ENCODE measurements at regions not wholly inside any gene's neighbourhood (a gene's known extent, or its start where the extent isn't known, plus 50 kb on each side); places are given as distances from the start of the nearest gene placed in this dataset.
A peak's percentile ranks its signal among the peaks of the same experiment; 100 is the strongest.

DNA sequence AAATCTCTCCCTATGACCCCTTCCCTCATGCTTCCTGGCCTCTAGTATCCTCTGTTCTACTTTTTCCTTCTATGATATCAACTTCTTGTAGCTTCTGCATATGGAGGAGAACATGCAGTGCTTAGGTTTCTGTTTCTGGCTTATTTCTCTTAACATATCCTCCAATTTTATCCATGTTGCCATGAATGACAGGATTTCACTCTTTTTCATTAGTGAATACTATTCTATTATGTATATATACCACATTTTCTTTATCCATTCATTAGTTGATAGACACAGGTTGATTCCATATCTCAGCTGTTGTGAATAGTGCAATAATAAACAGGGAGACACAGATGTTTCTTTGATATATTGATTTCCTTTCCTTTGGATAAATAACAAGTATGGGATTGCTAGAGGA, 123.3 kb upstream of the SESN3 start:
- Histone ChIP-seq H3K36me3 (ENCODE audit: control insufficient read depth in 2 of 2, insufficient read depth in 2 of 2, low read length in 2 of 2) (no peaks in the 10 kb centered on the region), H3K27me3 (ENCODE audit: control insufficient read depth in 1 of 2, insufficient read depth in 2 of 2, low read length in 2 of 2) (no peaks in the 10 kb centered on the region), H3K27ac (ENCODE audit: low read length) (no peak overlapping the region), H3K9ac (ENCODE audit: low read length in 2 of 2) (no peak overlapping the region), H3K9me3 (ENCODE audit: control insufficient read depth in 2 of 2, low read length in 2 of 2) (no peaks in the 10 kb centered on the region), H3K4me1 (ENCODE audit: control insufficient read depth, insufficient read depth, low read length) (peaks cover 4% of the 10 kb centered on the region), H3K4me3 (ENCODE audit: low read length in 2 of 2) (no peak overlapping the region)

DNA sequence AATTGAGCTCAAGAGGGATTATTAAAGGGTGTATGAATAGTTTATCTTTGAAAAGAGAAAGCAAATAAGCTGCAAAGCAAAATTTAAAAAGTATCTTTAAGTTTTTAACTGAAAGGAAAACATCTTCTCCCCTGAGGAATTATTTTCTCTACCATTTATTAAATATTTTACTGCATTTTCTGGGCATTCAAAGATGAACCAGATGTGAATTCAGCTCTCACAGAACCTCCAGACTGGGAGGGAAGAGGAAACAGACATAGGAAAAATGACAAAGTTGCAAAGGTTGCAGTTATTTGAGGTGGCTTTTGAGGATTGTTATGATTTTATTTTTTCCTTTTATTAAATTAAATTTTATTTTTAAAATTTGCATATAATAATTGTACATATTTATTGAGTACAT, 122.7 kb upstream of the SESN3 start:
- Histone ChIP-seq H3K4me1 (ENCODE audit: control insufficient read depth, insufficient read depth, low read length) (no peaks in the 10 kb centered on the region), H3K9me3 (ENCODE audit: control insufficient read depth in 2 of 2, low read length in 2 of 2) (no peaks in the 10 kb centered on the region), H3K4me3 (ENCODE audit: low read length in 2 of 2) (no peak overlapping the region), H3K27me3 (ENCODE audit: control insufficient read depth in 1 of 2, insufficient read depth in 2 of 2, low read length in 2 of 2) (no peaks in the 10 kb centered on the region), H3K36me3 (ENCODE audit: control insufficient read depth in 2 of 2, insufficient read depth in 2 of 2, low read length in 2 of 2) (no peaks in the 10 kb centered on the region), H3K27ac (ENCODE audit: low read length) (no peak overlapping the region), H3K9ac (ENCODE audit: low read length in 2 of 2) (no peak overlapping the region)

DNA sequence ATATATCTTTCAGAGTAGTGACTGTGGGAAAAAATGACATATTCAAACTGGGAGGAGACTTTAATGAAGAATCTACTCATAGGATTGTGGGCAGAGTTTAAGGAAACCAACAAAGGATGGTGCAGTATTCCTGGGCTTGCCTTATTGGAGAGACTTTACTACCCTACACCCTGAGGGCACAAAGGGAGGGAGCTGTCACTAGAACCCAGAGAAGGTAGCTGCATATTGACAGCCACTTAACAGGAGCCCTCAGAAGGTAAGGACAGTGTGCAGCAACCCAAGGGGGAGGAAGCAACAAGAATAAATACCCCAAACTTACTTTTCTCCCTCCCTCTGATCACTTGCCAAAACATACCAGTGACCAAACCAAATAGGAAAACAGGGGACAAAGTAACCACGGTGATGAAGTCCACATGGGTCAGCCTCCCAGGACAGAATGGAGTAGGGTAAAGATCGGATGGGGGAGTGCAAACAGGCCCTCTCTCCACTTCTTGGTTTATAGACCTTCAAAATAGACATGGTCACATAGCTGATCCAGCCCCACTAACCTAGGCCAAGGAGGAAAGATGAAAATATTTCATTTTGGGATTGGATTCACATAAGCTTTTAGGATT, 121.8 kb upstream of the SESN3 start:
- Histone ChIP-seq H3K4me3 (ENCODE audit: low read length in 2 of 2) (no peak overlapping the region), H3K27me3 (ENCODE audit: control insufficient read depth in 1 of 2, insufficient read depth in 2 of 2, low read length in 2 of 2) (no peaks in the 10 kb centered on the region), H3K36me3 (ENCODE audit: control insufficient read depth in 2 of 2, insufficient read depth in 2 of 2, low read length in 2 of 2) (no peaks in the 10 kb centered on the region)

DNA sequence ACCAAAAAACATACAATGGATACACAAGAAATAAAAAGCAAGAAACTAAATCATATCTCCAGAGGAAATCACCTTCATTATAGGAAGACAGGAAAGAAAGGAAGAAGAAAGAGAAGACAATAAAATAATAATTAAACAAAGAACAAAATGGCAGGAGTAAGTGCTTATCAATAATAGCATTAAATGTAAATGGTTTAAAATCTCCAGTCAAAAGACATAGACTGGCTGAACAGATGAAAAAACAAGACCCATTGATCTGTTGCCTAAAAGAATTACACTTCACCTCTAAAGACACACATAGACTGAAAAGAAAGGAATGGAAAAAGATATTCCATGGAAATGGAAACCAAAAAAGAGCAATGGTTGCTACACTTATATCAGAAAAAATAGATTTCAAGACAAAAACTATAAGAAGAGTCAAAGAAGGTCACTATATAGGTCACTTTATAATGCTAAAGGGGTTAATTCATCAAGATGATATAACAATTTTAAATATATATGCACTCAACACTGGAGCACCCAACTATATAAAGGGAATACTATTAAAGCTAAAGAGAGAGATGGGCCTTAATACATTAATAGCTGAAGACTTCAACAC, 118.4 kb upstream of the SESN3 start:
- no peaks in the 10 kb centered on the region for H3K9me3 ChIP-seq (ENCODE audit: control insufficient read depth in 2 of 2, low read length in 2 of 2)
- no peak overlapping the region for H3K4me3 ChIP-seq (ENCODE audit: low read length in 2 of 2)
- H3K9ac ChIP-seq (ENCODE audit: low read length in 2 of 2) = no peak overlapping the region
- H3K36me3 ChIP-seq (ENCODE audit: control insufficient read depth in 2 of 2, insufficient read depth in 2 of 2, low read length in 2 of 2) = no peaks in the 10 kb centered on the region
- no peaks in the 10 kb centered on the region for H3K27me3 ChIP-seq (ENCODE audit: control insufficient read depth in 1 of 2, insufficient read depth in 2 of 2, low read length in 2 of 2)
- no peak overlapping the region for H3K27ac ChIP-seq (ENCODE audit: low read length)
- no peaks in the 10 kb centered on the region for H3K4me1 ChIP-seq (ENCODE audit: control insufficient read depth, insufficient read depth, low read length)

More for the DNA sequence above, 121.8 kb upstream of the SESN3 start:
- Histone ChIP-seq H3K27ac (ENCODE audit: low read length) (no peak overlapping the region), H3K4me1 (ENCODE audit: control insufficient read depth, insufficient read depth, low read length) (no peaks in the 10 kb centered on the region), H3K9me3 (ENCODE audit: control insufficient read depth in 2 of 2, low read length in 2 of 2) (no peaks in the 10 kb centered on the region), H3K9ac (ENCODE audit: low read length in 2 of 2) (no peak overlapping the region)

DNA sequence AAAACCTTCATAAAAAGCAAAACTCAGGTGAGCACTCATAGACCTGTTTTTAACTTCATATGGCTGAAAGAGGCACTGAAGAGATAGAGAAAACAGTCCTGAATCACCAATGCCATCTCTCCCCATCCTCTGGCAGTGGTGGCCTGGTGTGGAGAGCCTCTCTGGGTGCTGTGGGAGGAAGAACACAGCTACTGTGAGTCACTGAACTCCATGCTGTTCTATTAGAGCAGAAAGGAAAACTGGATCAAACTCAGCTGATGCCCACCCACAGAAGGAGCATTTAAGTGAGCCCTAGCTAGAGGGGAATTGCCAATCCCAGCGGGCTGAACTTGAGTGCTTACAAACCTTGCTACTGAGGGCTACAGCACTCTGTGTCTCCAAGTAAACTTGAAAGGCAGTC, 115.3 kb upstream of the SESN3 start:
- H3K27ac ChIP-seq (ENCODE audit: low read length) = no peak overlapping the region
- H3K4me3 ChIP-seq (ENCODE audit: low read length in 2 of 2) = no peak overlapping the region
- H3K4me1 ChIP-seq (ENCODE audit: control insufficient read depth, insufficient read depth, low read length) = no peaks in the 10 kb centered on the region

DNA sequence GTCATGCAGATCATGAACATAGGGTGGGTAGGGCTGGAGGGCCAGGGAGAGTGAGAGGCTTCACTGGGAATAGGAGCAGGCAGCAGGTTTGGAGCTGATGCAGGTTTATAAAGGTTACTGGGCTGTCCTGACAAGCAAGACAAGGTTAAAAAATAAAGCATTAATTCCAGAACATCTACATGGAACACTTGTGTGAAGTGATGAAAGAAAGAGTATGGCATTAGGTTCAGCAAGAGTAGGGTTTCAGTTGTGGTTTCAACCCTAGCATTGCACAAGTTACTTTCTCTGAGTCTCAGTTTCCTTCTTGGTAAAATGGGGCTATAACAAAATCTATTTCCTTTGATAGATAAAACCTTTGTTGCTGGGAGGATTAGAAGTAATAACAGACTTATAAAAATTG, 114.6 kb upstream of the SESN3 start:
- H3K27ac ChIP-seq (ENCODE audit: low read length) = no peak overlapping the region
- no peaks in the 10 kb centered on the region for H3K27me3 ChIP-seq (ENCODE audit: control insufficient read depth in 1 of 2, insufficient read depth in 2 of 2, low read length in 2 of 2)
- H3K4me1 ChIP-seq (ENCODE audit: control insufficient read depth, insufficient read depth, low read length) = no peaks in the 10 kb centered on the region
- no peaks in the 10 kb centered on the region for H3K9me3 ChIP-seq (ENCODE audit: control insufficient read depth in 2 of 2, low read length in 2 of 2)
- no peak overlapping the region for H3K9ac ChIP-seq (ENCODE audit: low read length in 2 of 2)
- H3K36me3 ChIP-seq (ENCODE audit: control insufficient read depth in 2 of 2, insufficient read depth in 2 of 2, low read length in 2 of 2) = no peaks in the 10 kb centered on the region
- no peak overlapping the region for H3K4me3 ChIP-seq (ENCODE audit: low read length in 2 of 2)

More for the DNA sequence above, 115.3 kb upstream of the SESN3 start:
- no peak overlapping the region for H3K9ac ChIP-seq (ENCODE audit: low read length in 2 of 2)
- no peaks in the 10 kb centered on the region for H3K36me3 ChIP-seq (ENCODE audit: control insufficient read depth in 2 of 2, insufficient read depth in 2 of 2, low read length in 2 of 2)
- no peaks in the 10 kb centered on the region for H3K9me3 ChIP-seq (ENCODE audit: control insufficient read depth in 2 of 2, low read length in 2 of 2)
- H3K27me3 ChIP-seq (ENCODE audit: control insufficient read depth in 1 of 2, insufficient read depth in 2 of 2, low read length in 2 of 2) = no peaks in the 10 kb centered on the region

DNA sequence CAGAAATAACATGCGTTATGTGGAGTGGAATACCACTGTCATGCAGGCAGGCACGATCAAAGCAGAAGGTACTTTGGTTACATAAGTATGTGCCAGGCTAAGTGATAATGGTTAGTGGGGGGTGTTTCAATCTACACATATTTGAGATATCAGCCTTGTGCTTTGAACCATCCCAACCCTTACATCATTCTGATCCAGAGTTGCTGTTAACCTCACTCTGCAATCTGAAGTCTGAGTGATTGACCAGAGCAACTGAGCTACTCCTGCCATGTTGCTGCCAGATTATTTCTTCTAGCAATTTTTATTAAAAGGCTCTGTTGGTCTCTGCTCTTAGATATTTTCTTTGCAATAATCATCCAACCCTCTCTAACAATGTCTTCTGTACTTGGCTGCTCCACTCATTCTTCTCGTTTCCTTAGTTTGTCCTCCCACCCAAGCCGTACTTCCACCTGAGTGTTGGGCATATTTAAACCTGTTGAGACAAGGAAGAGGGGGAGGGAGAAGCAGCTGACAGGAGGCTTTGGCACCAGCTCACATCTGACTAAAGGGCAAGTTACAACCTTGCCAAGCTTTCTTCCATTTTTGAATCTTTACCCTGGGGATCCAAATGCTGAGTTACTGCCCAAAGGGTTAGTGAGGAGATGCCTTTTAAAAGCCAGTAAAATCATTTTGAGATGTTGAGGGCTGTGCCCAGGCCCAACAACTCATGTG, 114.1 kb upstream of the SESN3 start:
- Histone ChIP-seq H3K27ac (ENCODE audit: low read length) (no peak overlapping the region), H3K9ac (ENCODE audit: low read length in 2 of 2) (no peak overlapping the region), H3K36me3 (ENCODE audit: control insufficient read depth in 2 of 2, insufficient read depth in 2 of 2, low read length in 2 of 2) (no peaks in the 10 kb centered on the region), H3K4me3 (ENCODE audit: low read length in 2 of 2) (no peak overlapping the region), H3K9me3 (ENCODE audit: control insufficient read depth in 2 of 2, low read length in 2 of 2) (no peaks in the 10 kb centered on the region), H3K4me1 (ENCODE audit: control insufficient read depth, insufficient read depth, low read length) (no peaks in the 10 kb centered on the region), H3K27me3 (ENCODE audit: control insufficient read depth in 1 of 2, insufficient read depth in 2 of 2, low read length in 2 of 2) (no peaks in the 10 kb centered on the region)

DNA sequence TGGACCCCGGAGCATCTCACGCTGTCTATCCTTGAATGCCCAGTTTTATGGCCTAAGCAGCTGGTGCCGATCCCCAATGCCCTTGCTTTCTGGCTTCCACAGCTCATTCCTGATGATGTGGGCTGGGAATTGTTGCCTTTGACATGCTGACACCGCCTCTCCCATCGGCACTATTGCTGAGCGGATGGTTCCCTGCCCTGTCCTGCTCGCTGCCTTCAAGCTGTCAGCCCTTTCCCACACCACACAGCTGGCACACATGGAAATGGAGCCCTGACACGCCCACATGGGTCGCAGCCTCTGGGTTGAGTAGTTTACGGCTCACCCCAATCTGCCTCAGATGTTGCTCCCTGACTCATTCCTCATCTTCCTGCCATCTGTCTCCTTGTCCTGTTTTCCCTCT, 110.2 kb upstream of the SESN3 start:
- H3K4me1 ChIP-seq (ENCODE audit: control insufficient read depth, insufficient read depth, low read length) = peaks cover 30% of the 10 kb centered on the region
- no peaks in the 10 kb centered on the region for H3K9me3 ChIP-seq (ENCODE audit: control insufficient read depth in 2 of 2, low read length in 2 of 2)
- no peak overlapping the region for H3K4me3 ChIP-seq (ENCODE audit: low read length in 2 of 2)
- H3K27me3 ChIP-seq (ENCODE audit: control insufficient read depth in 1 of 2, insufficient read depth in 2 of 2, low read length in 2 of 2) = no peaks in the 10 kb centered on the region
- H3K36me3 ChIP-seq (ENCODE audit: control insufficient read depth in 2 of 2, insufficient read depth in 2 of 2, low read length in 2 of 2) = no peaks in the 10 kb centered on the region
- H3K9ac ChIP-seq (ENCODE audit: low read length in 2 of 2) = no peak overlapping the region
- H3K27ac ChIP-seq (ENCODE audit: low read length) = peak overlapping the region; percentile 12

DNA sequence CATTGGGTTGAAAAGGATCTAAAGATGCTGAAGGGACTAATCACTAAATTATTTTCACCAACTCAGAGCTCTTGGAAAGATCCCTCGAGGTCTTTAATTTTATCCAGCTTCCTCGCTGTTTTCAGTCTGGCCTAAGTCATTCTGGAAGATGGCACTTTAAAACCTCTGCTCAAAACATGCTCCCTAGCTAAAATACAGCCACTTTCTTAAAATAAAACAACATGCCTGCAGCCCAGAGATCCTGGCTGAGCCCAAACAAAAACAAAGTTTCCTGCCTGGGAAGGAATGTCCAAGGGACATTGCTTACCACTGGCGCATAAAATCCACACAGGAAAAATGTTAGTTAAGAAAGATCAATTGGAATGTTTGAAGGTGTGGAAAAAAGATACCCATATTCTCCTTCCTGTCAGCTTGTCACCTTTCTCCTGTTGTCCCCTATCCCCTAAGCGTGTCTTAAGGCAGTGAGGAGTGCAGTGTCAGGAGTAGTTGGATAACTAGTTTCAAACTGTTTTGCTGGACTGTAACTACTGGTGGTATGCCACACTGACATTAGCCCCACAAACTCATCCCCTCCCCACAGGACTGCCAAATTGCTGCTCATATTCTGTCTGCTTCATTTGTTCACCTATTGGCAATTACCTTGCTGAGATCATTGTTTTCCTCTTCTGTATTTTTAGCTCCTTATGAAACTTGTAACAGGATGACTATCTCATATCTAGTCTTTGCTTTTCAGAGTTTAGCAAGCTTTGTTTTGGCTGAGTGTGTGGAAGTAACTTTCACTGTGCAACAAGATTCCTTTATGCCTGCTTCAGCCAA, 108.3 kb upstream of the SESN3 start:
- Histone ChIP-seq H3K9me3 (ENCODE audit: control insufficient read depth in 2 of 2, low read length in 2 of 2) (no peaks in the 10 kb centered on the region), H3K4me1 (ENCODE audit: control insufficient read depth, insufficient read depth, low read length) (peaks cover 30% of the 10 kb centered on the region), H3K27ac (ENCODE audit: low read length) (peak overlapping the region; percentile 89), H3K36me3 (ENCODE audit: control insufficient read depth in 2 of 2, insufficient read depth in 2 of 2, low read length in 2 of 2) (no peaks in the 10 kb centered on the region), H3K4me3 (ENCODE audit: low read length in 2 of 2) (peak overlapping the region in 1 of 2 donors; percentile 36), H3K27me3 (ENCODE audit: control insufficient read depth in 1 of 2, insufficient read depth in 2 of 2, low read length in 2 of 2) (no peaks in the 10 kb centered on the region), H3K9ac (ENCODE audit: low read length in 2 of 2) (no peak overlapping the region)

DNA sequence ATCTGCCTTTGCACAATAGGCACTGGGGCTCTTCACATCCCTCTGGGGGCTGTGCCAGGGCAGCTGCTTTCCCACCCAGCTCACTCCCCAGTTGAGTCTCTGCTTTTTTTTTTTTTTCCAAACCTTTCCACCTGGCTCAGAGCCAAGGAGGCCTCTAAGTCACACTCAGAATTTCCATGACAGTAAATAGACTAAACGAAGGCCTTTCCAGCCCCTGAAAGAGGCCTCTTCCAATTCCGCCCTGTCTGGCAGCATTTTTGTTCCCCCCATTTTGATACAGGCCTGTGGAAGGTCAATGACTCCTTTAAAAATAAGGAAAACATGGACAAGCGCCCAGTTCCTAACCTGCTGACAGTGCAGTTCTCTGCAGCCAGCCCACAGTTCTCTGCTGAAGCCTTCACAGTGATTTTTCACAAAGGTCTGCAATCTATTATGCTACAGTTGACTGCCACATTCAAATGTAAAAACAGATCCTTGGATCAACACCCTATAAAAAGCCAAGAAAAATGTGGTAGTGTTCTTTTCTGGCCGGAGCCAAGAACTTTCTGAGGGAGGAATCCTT, 107.5 kb upstream of the SESN3 start:
- Histone ChIP-seq H3K4me1 (ENCODE audit: control insufficient read depth, insufficient read depth, low read length) (peaks cover 30% of the 10 kb centered on the region), H3K27me3 (ENCODE audit: control insufficient read depth in 1 of 2, insufficient read depth in 2 of 2, low read length in 2 of 2) (no peaks in the 10 kb centered on the region), H3K27ac (ENCODE audit: low read length) (peak overlapping the region; percentile 89), H3K4me3 (ENCODE audit: low read length in 2 of 2) (peak overlapping the region; percentile 16 to 36), H3K9me3 (ENCODE audit: control insufficient read depth in 2 of 2, low read length in 2 of 2) (no peaks in the 10 kb centered on the region), H3K36me3 (ENCODE audit: control insufficient read depth in 2 of 2, insufficient read depth in 2 of 2, low read length in 2 of 2) (no peaks in the 10 kb centered on the region), H3K9ac (ENCODE audit: low read length in 2 of 2) (no peak overlapping the region)
